Glutamatergic neuron (in vitro differentiated cells): ENCODE measurements at regions not wholly inside any gene's neighbourhood (a gene's known extent, or its start where the extent isn't known, plus 50 kb on each side); places are given as distances from the start of the nearest gene placed in this dataset.
"Not testable (repeated sequence)": the region's sequence is repeated elsewhere in the genome, so short reads cannot be mapped to it uniquely, and the experiment has no call there.

Source experiments
- DNase-seq: peaks from one replicate; pipeline ENCODE4 v3.0.0; 2022
- H3K27ac Mint-ChIP-seq: one replicate; pipeline ENCODE4 v1.8.0; 2020; ENCODE audit warnings: mild to moderate bottlenecking, mixed read lengths, inconsistent platforms; ENCODE audit not compliant: unreplicated experiment
- H3K27me3 Mint-ChIP-seq: one replicate; pipeline ENCODE4 v1.8.0; 2020; ENCODE audit warnings: mild to moderate bottlenecking, moderate library complexity, mixed read lengths, inconsistent platforms; ENCODE audit not compliant: unreplicated experiment
- H3K36me3 Mint-ChIP-seq: one replicate; pipeline ENCODE4 v1.8.0; 2020; ENCODE audit warnings: mild to moderate bottlenecking, mixed read lengths, inconsistent platforms; ENCODE audit not compliant: unreplicated experiment
- H3K4me1 Mint-ChIP-seq: one replicate; pipeline ENCODE4 v1.8.0; 2020; ENCODE audit warnings: mild to moderate bottlenecking, low read depth, mixed read lengths, inconsistent platforms; ENCODE audit not compliant: unreplicated experiment
- H3K4me3 Mint-ChIP-seq: one replicate; pipeline ENCODE4 v1.8.0; 2020; ENCODE audit warnings: mild to moderate bottlenecking, mixed read lengths, inconsistent platforms; ENCODE audit not compliant: unreplicated experiment
- H3K9me3 Mint-ChIP-seq: one replicate; pipeline ENCODE4 v1.8.0; 2020; ENCODE audit warnings: mild to moderate bottlenecking, moderate library complexity, mixed read lengths, inconsistent platforms; ENCODE audit not compliant: unreplicated experiment
- TF ChIP-seq, protein P1 (sequence below): fragments of 200-600 bp; sonication (generic); IDR thresholded peaks from one replicate; pipeline ENCODE4 v1.5.0; 2021; ENCODE audit not compliant: partially characterized antibody, unreplicated experiment

DNA sequence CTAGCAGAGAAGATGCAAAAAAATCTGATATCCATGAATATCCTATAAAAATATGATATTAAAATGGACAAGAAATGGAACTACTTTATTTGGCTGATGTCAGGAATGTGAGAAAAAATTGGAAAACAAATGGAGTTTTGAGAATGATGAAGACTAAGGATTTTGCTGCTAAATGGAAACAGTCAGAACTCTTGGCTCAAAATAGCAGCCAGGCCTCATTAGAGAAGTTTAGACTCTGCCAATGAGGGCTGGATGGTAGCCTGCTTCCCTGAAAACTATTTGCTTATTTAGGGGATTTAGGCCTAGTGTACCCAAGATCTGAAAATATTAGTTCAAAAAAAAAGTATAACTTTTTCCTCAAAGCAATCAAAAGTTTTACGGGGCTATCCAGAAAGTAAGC lies 458.5 kb downstream of the TFEC start:
- no peak overlapping the region for H3K4me3 Mint-ChIP-seq
- H3K4me1 Mint-ChIP-seq = no peaks in the 10 kb centered on the region
- no peaks in the 10 kb centered on the region for H3K9me3 Mint-ChIP-seq
- TF ChIP-seq, protein P1, sequence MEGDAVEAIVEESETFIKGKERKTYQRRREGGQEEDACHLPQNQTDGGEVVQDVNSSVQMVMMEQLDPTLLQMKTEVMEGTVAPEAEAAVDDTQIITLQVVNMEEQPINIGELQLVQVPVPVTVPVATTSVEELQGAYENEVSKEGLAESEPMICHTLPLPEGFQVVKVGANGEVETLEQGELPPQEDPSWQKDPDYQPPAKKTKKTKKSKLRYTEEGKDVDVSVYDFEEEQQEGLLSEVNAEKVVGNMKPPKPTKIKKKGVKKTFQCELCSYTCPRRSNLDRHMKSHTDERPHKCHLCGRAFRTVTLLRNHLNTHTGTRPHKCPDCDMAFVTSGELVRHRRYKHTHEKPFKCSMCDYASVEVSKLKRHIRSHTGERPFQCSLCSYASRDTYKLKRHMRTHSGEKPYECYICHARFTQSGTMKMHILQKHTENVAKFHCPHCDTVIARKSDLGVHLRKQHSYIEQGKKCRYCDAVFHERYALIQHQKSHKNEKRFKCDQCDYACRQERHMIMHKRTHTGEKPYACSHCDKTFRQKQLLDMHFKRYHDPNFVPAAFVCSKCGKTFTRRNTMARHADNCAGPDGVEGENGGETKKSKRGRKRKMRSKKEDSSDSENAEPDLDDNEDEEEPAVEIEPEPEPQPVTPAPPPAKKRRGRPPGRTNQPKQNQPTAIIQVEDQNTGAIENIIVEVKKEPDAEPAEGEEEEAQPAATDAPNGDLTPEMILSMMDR = no peak
- DNase-seq = no peak
- H3K36me3 Mint-ChIP-seq = no peaks in the 10 kb centered on the region
- no peaks in the 10 kb centered on the region for H3K27me3 Mint-ChIP-seq
- no peak overlapping the region for H3K27ac Mint-ChIP-seq

DNA sequence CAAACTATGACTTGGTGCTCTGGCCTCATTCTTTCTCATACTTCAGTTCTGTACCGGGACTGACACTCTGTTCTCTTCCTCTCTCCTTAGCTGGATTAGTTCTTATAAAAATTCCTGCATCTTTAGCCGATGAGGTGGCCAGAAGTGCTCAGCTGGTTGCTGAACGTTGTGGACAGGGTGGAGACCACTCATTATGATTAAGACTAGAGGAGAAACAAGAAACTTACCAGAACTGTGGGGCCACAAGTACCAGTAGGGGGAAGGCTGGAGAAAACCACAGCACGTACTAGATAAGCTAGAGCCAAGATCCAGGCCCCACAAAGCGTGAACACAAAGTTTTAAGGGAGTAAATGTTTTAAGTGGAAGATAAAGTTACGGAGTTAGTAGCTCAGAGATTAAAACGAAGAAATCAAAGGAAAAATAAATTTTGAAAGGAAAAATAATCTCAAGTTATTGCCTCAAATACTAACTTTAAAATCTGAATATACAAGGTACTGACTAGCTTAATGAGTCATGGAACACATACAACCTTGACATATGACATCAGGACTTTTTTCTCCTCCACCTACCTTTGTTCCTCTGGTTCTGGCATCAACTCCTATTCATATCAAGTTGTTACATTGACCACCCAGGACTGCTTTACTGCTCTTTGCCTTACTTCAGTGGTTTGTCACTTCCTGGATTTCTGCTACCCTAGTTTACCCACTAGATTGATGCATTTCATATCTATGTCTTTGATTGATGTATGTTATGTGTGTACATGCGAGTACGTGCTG lies 469.0 kb downstream of the TFEC start:
- H3K4me3 Mint-ChIP-seq = no peak overlapping the region
- H3K4me1 Mint-ChIP-seq = no peaks in the 10 kb centered on the region
- DNase-seq = no peak
- H3K36me3 Mint-ChIP-seq = no peaks in the 10 kb centered on the region
- H3K9me3 Mint-ChIP-seq = no peaks in the 10 kb centered on the region
- TF ChIP-seq, protein P1 = no peak
- no peak overlapping the region for H3K27ac Mint-ChIP-seq
- no peaks in the 10 kb centered on the region for H3K27me3 Mint-ChIP-seq

DNA sequence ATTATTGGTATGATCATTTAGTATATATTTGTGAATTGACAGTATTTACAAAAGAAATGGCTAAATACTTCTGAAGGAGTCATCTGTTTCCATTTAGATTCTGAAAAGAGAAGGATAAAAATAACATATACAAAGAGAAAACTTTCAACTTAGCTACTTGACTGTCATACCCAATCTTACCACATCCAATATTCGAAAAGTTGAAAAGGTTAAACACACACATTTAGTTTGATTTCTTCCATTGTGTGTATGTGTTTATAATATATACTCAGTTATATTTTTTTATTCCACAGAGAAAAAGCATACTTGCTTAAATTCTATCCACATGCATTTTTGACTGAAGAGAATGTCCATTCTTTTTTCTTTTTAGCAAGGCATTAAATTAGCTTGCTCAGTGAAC lies 470.7 kb downstream of the TFEC start:
- H3K27ac Mint-ChIP-seq = no peak overlapping the region
- no peaks in the 10 kb centered on the region for H3K36me3 Mint-ChIP-seq
- no peaks in the 10 kb centered on the region for H3K27me3 Mint-ChIP-seq
- no peak for DNase-seq
- H3K4me3 Mint-ChIP-seq = no peak overlapping the region
- H3K9me3 Mint-ChIP-seq = no peaks in the 10 kb centered on the region
- H3K4me1 Mint-ChIP-seq = no peaks in the 10 kb centered on the region
- TF ChIP-seq, protein P1 = no peak

DNA sequence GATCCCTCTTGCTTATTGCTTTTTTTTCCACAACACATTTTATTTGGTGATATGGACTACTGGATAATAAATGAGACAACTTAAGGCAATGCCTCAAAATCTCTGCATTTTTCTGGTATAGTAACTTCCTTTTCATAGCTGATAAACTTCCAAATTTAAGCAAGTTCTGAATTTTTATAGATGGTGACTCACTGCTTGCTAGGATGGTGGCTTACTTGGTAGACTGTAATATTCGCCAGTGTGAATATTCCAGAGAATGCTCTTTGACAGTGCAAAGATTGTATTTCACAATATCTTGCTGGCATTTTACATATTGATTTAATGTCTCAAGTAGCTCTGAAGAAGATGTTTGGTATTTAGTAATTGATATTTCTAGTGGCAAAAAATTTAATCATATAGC lies 472.4 kb downstream of the TFEC start:
- no peaks in the 10 kb centered on the region for H3K27me3 Mint-ChIP-seq
- H3K27ac Mint-ChIP-seq = no peak overlapping the region
- H3K9me3 Mint-ChIP-seq = no peaks in the 10 kb centered on the region
- H3K36me3 Mint-ChIP-seq = no peaks in the 10 kb centered on the region
- DNase-seq = no peak
- H3K4me3 Mint-ChIP-seq = no peak overlapping the region
- no peaks in the 10 kb centered on the region for H3K4me1 Mint-ChIP-seq
- TF ChIP-seq, protein P1 = no peak

DNA sequence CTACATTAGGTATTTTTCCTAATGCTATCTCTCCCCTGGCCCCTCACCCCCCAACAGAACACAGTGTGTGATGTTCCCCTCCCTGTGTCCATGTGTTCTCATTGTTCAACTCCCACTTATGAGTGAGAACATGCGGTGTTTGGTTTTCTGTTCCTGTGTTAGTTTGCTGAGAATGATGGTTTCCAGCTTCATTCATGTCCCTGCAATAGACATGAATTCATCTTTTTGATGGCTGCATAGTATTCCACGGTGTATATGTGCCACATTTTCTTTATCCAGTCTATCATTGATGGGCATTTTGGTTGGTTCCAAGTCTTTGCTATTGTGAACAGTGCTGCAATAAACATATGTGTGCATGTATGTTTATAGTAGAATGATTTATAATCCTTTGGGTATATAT lies 473.3 kb downstream of the TFEC start:
- H3K27ac Mint-ChIP-seq, H3K4me3 Mint-ChIP-seq, DNase-seq, H3K36me3 Mint-ChIP-seq, H3K27me3 Mint-ChIP-seq, H3K4me1 Mint-ChIP-seq, H3K9me3 Mint-ChIP-seq: not testable (repeated sequence)
